Fibroblast of peridontal ligament (primary cell): ENCODE measurements at regions not wholly inside any gene's neighbourhood (a gene's known extent, or its start where the extent isn't known, plus 50 kb on each side); places are given as distances from the start of the nearest gene placed in this dataset.
"Not testable (repeated sequence)": the region's sequence is repeated elsewhere in the genome, so short reads cannot be mapped to it uniquely, and the experiment has no call there.

Experiments used
- DNase-seq: peaks from one replicate; pipeline ENCODE4 v3.0.0-alpha.2; 2010; ENCODE audit errors: extremely low read depth

GRCh38 chrX:41003506-41004270 lies 81.6 kb upstream of the USP9X start:
- no peak for DNase-seq

- no peak for DNase-seq
Observed at GRCh38 chrX:41005445-41005992, 79.7 kb upstream of the USP9X start.

GRCh38 chrX:41009850-41010846 lies 75.1 kb upstream of the USP9X start:
- peak; percentile 92 for DNase-seq

GRCh38 chrX:41014776-41015360 lies 70.4 kb upstream of the USP9X start:
- no peak for DNase-seq

- not testable (repeated sequence) for DNase-seq
Observed at GRCh38 chrX:41017785-41018184, 67.5 kb upstream of the USP9X start.

GRCh38 chrX:41018391-41019040 lies 66.7 kb upstream of the USP9X start:
- DNase-seq, result not testable (repeated sequence)

- DNase-seq, result no peak
Observed at GRCh38 chrX:41019041-41019392, 66.2 kb upstream of the USP9X start.

- DNase-seq, result no peak
Observed at GRCh38 chrX:41022566-41022965, 62.7 kb upstream of the USP9X start.

GRCh38 chrX:41023098-41023497 lies 62.1 kb upstream of the USP9X start:
- DNase-seq, result no peak

- not testable (repeated sequence) for DNase-seq
Observed at GRCh38 chrX:41024335-41024734, 60.9 kb upstream of the USP9X start.

GRCh38 chrX:41024755-41025154 lies 60.5 kb upstream of the USP9X start:
- DNase-seq, result no peak

- DNase-seq, result no peak
Observed at GRCh38 chrX:41025926-41026701, 59.1 kb upstream of the USP9X start.

- DNase-seq, result no peak
Observed at GRCh38 chrX:41026702-41027078, 58.6 kb upstream of the USP9X start.

GRCh38 chrX:41029332-41029731 lies 55.9 kb upstream of the USP9X start:
- DNase-seq, result no peak

GRCh38 chrX:41031256-41031967 lies 53.8 kb upstream of the USP9X start:
- no peak for DNase-seq

- peak; percentile 54 for DNase-seq
Observed at GRCh38 chrX:41033299-41033698, 51.9 kb upstream of the USP9X start.

GRCh38 chrX:41034902-41035301 lies 50.3 kb upstream of the USP9X start:
- not testable (repeated sequence) for DNase-seq
